CD4-positive, alpha-beta T cell (primary cell): ENCODE measurements at regions not wholly inside any gene's neighbourhood (a gene's known extent, or its start where the extent isn't known, plus 50 kb on each side); places are given as distances from the start of the nearest gene placed in this dataset.

Experiments
- ATAC-seq: fragments of 200-7000 bp; cut with Tn5 transposase; one replicate; pipeline ENCODE4 v1.10.0; 2022; ENCODE audit warnings: mild to moderate bottlenecking; ENCODE audit not compliant: poor library complexity
- CTCF ChIA-PET: fragments of 350-600 bp; sonication (Branson Sonifier 250); formaldehyde crosslinking; loops from one replicate; lab custom pipeline; 2021; ENCODE audit warnings: antibody characterized with exemption, inconsistent platforms; lab: Charles Lee
- POLR2A ChIA-PET: fragments of 350-600 bp; sonication (Branson Sonifier 250); formaldehyde crosslinking; loops from one replicate; lab custom pipeline; 2021; ENCODE audit warnings: antibody characterized with exemption, inconsistent platforms; lab: Charles Lee
- DNase-seq, 14 experiments: peaks; one replicate each; pipeline ENCODE4 v3.0.0-alpha.2; 2013 to 2020; ENCODE audit warnings: mixed read lengths in 2 of 14
- H3K27ac ChIP-seq, 2 donors: one replicate each; pipeline versions ENCODE4 v1.5.1 to v1.7.0; 2013; ENCODE audit warnings: low read length in 2 of 2, low read depth in 1 of 2, mild to moderate bottlenecking in 1 of 2
- H3K27me3 ChIP-seq, 2 experiments: 1 replicate in 1 of 2; 2 replicates in 1 of 2; pipeline versions ENCODE4 v1.6.1 to v1.7.0; 2013; ENCODE audit warnings: low read length in 2 of 2, control low read depth in 1 of 2, mild to moderate bottlenecking in 1 of 2, moderate library complexity in 1 of 2; ENCODE audit not compliant: insufficient read depth in 2 of 2, control insufficient read depth in 1 of 2
- H3K36me3 ChIP-seq: one replicate; pipeline ENCODE4 v1.6.1; 2013; ENCODE audit warnings: low read length, control low read depth; ENCODE audit not compliant: insufficient read depth
- H3K4me1 ChIP-seq: one replicate; pipeline ENCODE4 v1.6.1; 2013; ENCODE audit warnings: low read length, control low read depth; ENCODE audit not compliant: insufficient read depth
- H3K4me3 ChIP-seq: one replicate; pipeline ENCODE4 v1.5.1; 2013; ENCODE audit warnings: mild to moderate bottlenecking, low read length, moderate library complexity
- H3K9me3 ChIP-seq, 2 experiments: 1 replicate in 1 of 2; 2 replicates in 1 of 2; pipeline versions ENCODE4 v1.6.1 to v1.7.0; 2013; ENCODE audit warnings: low read length in 2 of 2, mild to moderate bottlenecking in 2 of 2, control low read depth in 1 of 2, moderate library complexity in 1 of 2; ENCODE audit not compliant: control insufficient read depth in 1 of 2, insufficient read depth in 1 of 2
- H3K27ac Mint-ChIP-seq: one replicate; pipeline ENCODE4 v1.8.0; 2020; ENCODE audit warnings: mixed read lengths
- H3K27me3 Mint-ChIP-seq: one replicate; pipeline ENCODE4 v1.8.0; 2021; ENCODE audit warnings: mixed read lengths
- H3K36me3 Mint-ChIP-seq: one replicate; pipeline ENCODE4 v1.8.0; 2021; ENCODE audit warnings: low read depth, mixed read lengths
- H3K4me1 Mint-ChIP-seq: one replicate; pipeline ENCODE4 v1.8.0; 2021; ENCODE audit warnings: low read depth, mixed read lengths
- H3K4me3 Mint-ChIP-seq: one replicate; pipeline ENCODE4 v1.8.0; 2020; ENCODE audit warnings: mild to moderate bottlenecking, mixed read lengths
- H3K9me3 Mint-ChIP-seq: one replicate; pipeline ENCODE4 v1.8.0; 2020; ENCODE audit warnings: mixed read lengths
- intact Hi-C, 2 experiments: fragments of 100-400 bp; cut with DNase I in 1 of 2; cut with micrococcal nuclease in 1 of 2; formaldehyde crosslinking; loops; one replicate each; pipeline versions ENCODE4 v1.15.1 to v1.9.0; 2023 to 2025; cut with DNase I, micrococcal nuclease
- TF ChIP-seq, protein P1 (sequence below): fragments of 200-600 bp; IDR thresholded peaks from one replicate; pipeline ENCODE4 v1.8.0; 2022; ENCODE audit warnings: antibody characterized with exemption, mild to moderate bottlenecking

DNA sequence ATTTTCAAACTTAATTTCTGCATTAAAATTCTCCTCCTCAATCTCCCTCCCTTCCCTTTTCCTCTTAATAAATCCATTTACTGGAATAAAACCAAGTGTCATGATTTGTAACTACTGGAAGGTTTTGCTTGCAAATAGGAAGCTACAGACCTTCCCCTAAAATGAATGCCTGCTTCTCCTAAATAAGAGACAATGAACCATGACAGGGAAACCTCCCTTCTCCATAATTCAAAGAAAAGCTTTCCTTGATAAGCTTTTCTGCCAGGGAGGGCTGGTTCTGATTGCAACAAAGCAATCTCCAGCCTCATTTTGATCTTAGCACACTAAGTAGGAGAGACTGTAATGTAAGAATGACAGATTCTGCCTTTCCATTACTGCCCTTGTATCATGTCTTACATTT is 111.0 kb upstream of the CDH20 start:
- TF ChIP-seq, protein P1, sequence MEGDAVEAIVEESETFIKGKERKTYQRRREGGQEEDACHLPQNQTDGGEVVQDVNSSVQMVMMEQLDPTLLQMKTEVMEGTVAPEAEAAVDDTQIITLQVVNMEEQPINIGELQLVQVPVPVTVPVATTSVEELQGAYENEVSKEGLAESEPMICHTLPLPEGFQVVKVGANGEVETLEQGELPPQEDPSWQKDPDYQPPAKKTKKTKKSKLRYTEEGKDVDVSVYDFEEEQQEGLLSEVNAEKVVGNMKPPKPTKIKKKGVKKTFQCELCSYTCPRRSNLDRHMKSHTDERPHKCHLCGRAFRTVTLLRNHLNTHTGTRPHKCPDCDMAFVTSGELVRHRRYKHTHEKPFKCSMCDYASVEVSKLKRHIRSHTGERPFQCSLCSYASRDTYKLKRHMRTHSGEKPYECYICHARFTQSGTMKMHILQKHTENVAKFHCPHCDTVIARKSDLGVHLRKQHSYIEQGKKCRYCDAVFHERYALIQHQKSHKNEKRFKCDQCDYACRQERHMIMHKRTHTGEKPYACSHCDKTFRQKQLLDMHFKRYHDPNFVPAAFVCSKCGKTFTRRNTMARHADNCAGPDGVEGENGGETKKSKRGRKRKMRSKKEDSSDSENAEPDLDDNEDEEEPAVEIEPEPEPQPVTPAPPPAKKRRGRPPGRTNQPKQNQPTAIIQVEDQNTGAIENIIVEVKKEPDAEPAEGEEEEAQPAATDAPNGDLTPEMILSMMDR: no peak
- ATAC-seq: no peak
- no peak for DNase-seq
- H3K4me3 Mint-ChIP-seq: no peak overlapping the region
- H3K36me3 Mint-ChIP-seq: no peaks in the 10 kb centered on the region
- Histone ChIP-seq H3K27ac (no peak overlapping the region), H3K9me3 (no peaks in the 10 kb centered on the region), H3K36me3 (no peaks in the 10 kb centered on the region), H3K27me3 (no peaks in the 10 kb centered on the region), H3K4me3 (no peak overlapping the region), H3K4me1 (no peaks in the 10 kb centered on the region)
- no peak overlapping the region for H3K27ac Mint-ChIP-seq
- CTCF ChIA-PET: no interaction called here
- H3K9me3 Mint-ChIP-seq: peaks cover 5% of the 10 kb centered on the region
- H3K4me1 Mint-ChIP-seq: no peaks in the 10 kb centered on the region
- intact Hi-C loops: no loop called here
- POLR2A ChIA-PET: no interaction called here
- H3K27me3 Mint-ChIP-seq: no peaks in the 10 kb centered on the region

- ChIA-PET CTCF (no interaction called here), POLR2A (no interaction called here)
- Mint-ChIP-seq H3K4me1 (no peaks in the 10 kb centered on the region), H3K27me3 (no peaks in the 10 kb centered on the region), H3K9me3 (peaks cover 5% of the 10 kb centered on the region), H3K27ac (no peak overlapping the region), H3K36me3 (no peaks in the 10 kb centered on the region), H3K4me3 (no peak overlapping the region)
- Histone ChIP-seq H3K4me1 (no peaks in the 10 kb centered on the region), H3K4me3 (no peak overlapping the region), H3K9me3 (no peaks in the 10 kb centered on the region), H3K27me3 (no peaks in the 10 kb centered on the region), H3K36me3 (no peaks in the 10 kb centered on the region), H3K27ac (no peak overlapping the region)
- DNase-seq (no peak), ATAC-seq (no peak)
- intact Hi-C loops: no loop called here
- TF ChIP-seq, protein P1: no peak
Measured at GRCh38 chr18:61225336-61225735, 107.9 kb upstream of the CDH20 start.

DNA sequence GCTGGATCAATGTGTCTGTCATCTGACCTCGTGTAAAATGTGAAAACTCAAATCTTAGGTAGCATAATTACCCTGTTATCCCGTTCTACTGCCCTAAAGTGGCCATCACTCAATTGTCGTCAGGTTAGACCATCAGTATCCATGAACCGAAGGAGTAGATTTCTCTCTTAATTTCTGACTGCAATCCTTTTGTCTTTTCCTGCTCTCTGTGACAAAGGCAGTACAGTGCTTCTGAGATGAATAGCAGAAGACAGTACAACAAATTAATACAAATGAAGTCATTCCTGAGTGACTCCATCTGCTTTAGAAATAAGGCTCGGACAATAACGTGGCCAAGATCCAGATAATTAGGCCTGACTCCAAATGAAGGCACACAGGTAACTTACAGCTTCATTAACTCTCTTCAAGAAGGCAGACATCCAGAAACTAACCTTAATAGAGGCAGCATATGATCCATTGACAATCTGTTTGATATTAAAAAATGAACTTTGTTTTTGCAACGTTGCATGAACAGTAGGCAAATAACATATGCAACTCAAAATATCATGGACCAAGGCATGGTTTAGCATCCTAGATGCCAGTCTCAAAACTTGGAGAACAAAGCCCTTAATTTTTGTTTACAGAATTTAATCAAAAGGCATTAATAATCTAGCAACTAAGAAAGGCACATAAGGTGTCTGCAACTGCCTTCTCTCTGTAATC is 96.7 kb upstream of the CDH20 start:
- H3K4me1 Mint-ChIP-seq: no peaks in the 10 kb centered on the region
- ATAC-seq: no peak

More for the DNA sequence above, 96.7 kb upstream of the CDH20 start:
- H3K36me3 Mint-ChIP-seq: no peaks in the 10 kb centered on the region
- H3K4me3 Mint-ChIP-seq: no peak overlapping the region
- H3K27me3 Mint-ChIP-seq: no peaks in the 10 kb centered on the region
- Histone ChIP-seq H3K4me1 (no peaks in the 10 kb centered on the region), H3K9me3 (no peaks in the 10 kb centered on the region), H3K27me3 (no peaks in the 10 kb centered on the region), H3K27ac (no peak overlapping the region), H3K36me3 (no peaks in the 10 kb centered on the region), H3K4me3 (no peak overlapping the region)
- H3K27ac Mint-ChIP-seq: no peak overlapping the region
- TF ChIP-seq, protein P1: no peak
- H3K9me3 Mint-ChIP-seq: peaks cover 2% of the 10 kb centered on the region
- ChIA-PET CTCF (no interaction called here), POLR2A (no interaction called here)
- intact Hi-C loops: no loop called here
- DNase-seq: no peak
